HepG2 (cell line): ENCODE measurements at regions not wholly inside any gene's neighbourhood (a gene's known extent, or its start where the extent isn't known, plus 50 kb on each side); places are given as distances from the start of the nearest gene placed in this dataset.
A peak's percentile ranks its signal among the peaks of the same experiment; 100 is the strongest.

Experiments
- AHR ChIP-seq: IDR thresholded peaks from 2 replicates; pipeline ENCODE4 v1.6.1; 2018; ENCODE audit warnings: missing genetic modification reagents, missing compliant biosample characterization
- ELF4 ChIP-seq: sonication (generic); formaldehyde crosslinking; IDR thresholded peaks from 2 replicates; pipeline ENCODE4 v1.5.0; 2020; ENCODE audit warnings: missing genetic modification reagents, mild to moderate bottlenecking, moderate library complexity, borderline replicate concordance
- EP300 ChIP-seq, 3 experiments: sonication (generic) in 1 of 3; formaldehyde crosslinking in 1 of 3; IDR thresholded peaks; 2 replicates each; pipeline versions ENCODE4 v1.5.1 to v1.6.1; 2011 to 2020; ENCODE audit warnings: low read depth in 2 of 3, low read length in 2 of 3, borderline replicate concordance in 1 of 3, improper control_type of control experiment in 1 of 3, mild to moderate bottlenecking in 1 of 3, missing genetic modification reagents in 1 of 3, moderate library complexity in 1 of 3
- FOXC1 ChIP-seq: sonication (generic); formaldehyde crosslinking; IDR thresholded peaks from 2 replicates; pipeline ENCODE4 v1.8.0; 2022; ENCODE audit warnings: mild to moderate bottlenecking, missing genetic modification reagents, borderline replicate concordance
- FOXK2 ChIP-seq: fragments of 450-650 bp; IDR thresholded peaks from 2 replicates; pipeline ENCODE4 v1.6.1; 2016
- FOXP1 ChIP-seq, 2 experiments: fragments of 450-650 bp in 1 of 2; IDR thresholded peaks; 2 replicates each; pipeline ENCODE4 v1.6.1; 2017 to 2018; ENCODE audit warnings: antibody characterized with exemption in 1 of 2
- JDP2 ChIP-seq: sonication (generic); formaldehyde crosslinking; IDR thresholded peaks from 2 replicates; pipeline ENCODE4 v1.8.1; 2022; ENCODE audit warnings: missing genetic modification reagents, borderline replicate concordance
- KDM6A ChIP-seq: IDR thresholded peaks from 2 replicates; pipeline ENCODE4 v1.6.1; 2016; ENCODE audit warnings: low read depth
- NAIF1 ChIP-seq: sonication (generic); formaldehyde crosslinking; IDR thresholded peaks from 2 replicates; pipeline ENCODE4 v1.5.0; 2020; ENCODE audit warnings: mild to moderate bottlenecking, missing genetic modification reagents, borderline replicate concordance
- PPARG ChIP-seq: conservative IDR thresholded peaks from 2 replicates; pipeline ENCODE4 v1.6.1; 2016; ENCODE audit warnings: missing biosample characterization, missing genetic modification reagents
- RNF2 ChIP-seq: fragments of 450-650 bp; conservative IDR thresholded peaks from 2 replicates; pipeline ENCODE4 v1.6.1; 2016; ENCODE audit warnings: low read depth
- SNAI1 ChIP-seq: sonication (generic); formaldehyde crosslinking; IDR thresholded peaks from 2 replicates; pipeline ENCODE4 v1.5.0; 2020; ENCODE audit warnings: mild to moderate bottlenecking, missing genetic modification reagents, borderline replicate concordance
- TBX2 ChIP-seq: sonication (generic); formaldehyde crosslinking; IDR thresholded peaks from 2 replicates; pipeline ENCODE4 v1.5.0; 2020; ENCODE audit warnings: missing genetic modification reagents, mild to moderate bottlenecking, borderline replicate concordance
- XRCC5 ChIP-seq: fragments of 200-400 bp; formaldehyde crosslinking; optimal IDR thresholded peaks from 2 replicates; pipeline ENCODE3; 2017; ENCODE audit warnings: mild to moderate bottlenecking, low read length
- ZNF264 ChIP-seq: sonication (generic); formaldehyde crosslinking; IDR thresholded peaks from 2 replicates; pipeline ENCODE4 v1.4.0; 2020; ENCODE audit warnings: missing genetic modification reagents
- ZNF382 ChIP-seq: sonication (generic); formaldehyde crosslinking; IDR thresholded peaks from 2 replicates; pipeline ENCODE4 v1.5.0; 2020; ENCODE audit warnings: missing genetic modification reagents, mild to moderate bottlenecking, borderline replicate concordance
- ZNF619 ChIP-seq: sonication (generic); formaldehyde crosslinking; IDR thresholded peaks from 2 replicates; pipeline ENCODE4 v1.4.0; 2020; ENCODE audit warnings: mild to moderate bottlenecking, missing genetic modification reagents
- ZNF7 ChIP-seq: IDR thresholded peaks from 2 replicates; pipeline ENCODE4 v1.6.1; 2016; ENCODE audit warnings: missing biosample characterization, missing genetic modification reagents
- ZZZ3 ChIP-seq: sonication (generic); formaldehyde crosslinking; IDR thresholded peaks from 2 replicates; pipeline ENCODE4 v1.4.0; 2020; ENCODE audit warnings: missing genetic modification reagents, mild to moderate bottlenecking, borderline replicate concordance
- TF ChIP-seq, protein P1 (sequence below): sonication (generic); formaldehyde crosslinking; IDR thresholded peaks from 2 replicates; pipeline ENCODE4 v1.8.0; 2022; ENCODE audit warnings: missing genetic modification reagents, mild to moderate bottlenecking, borderline replicate concordance
- TF ChIP-seq, protein P2 (sequence below): IDR thresholded peaks from 2 replicates; pipeline ENCODE4 v1.6.1; 2016; ENCODE audit warnings: missing genetic modification reagents, missing compliant biosample characterization
- TF ChIP-seq, protein P3 (sequence below): sonication (generic); formaldehyde crosslinking; IDR thresholded peaks from 2 replicates; pipeline ENCODE4 v1.8.0; 2022; ENCODE audit warnings: missing genetic modification reagents, low read depth, mild to moderate bottlenecking, borderline replicate concordance
- TF ChIP-seq, protein P4 (sequence below): sonication (generic); formaldehyde crosslinking; IDR thresholded peaks from 2 replicates; pipeline ENCODE4 v1.5.0; 2020; ENCODE audit warnings: missing genetic modification reagents, mild to moderate bottlenecking, borderline replicate concordance
- TF ChIP-seq, protein P5 (sequence below): sonication (generic); formaldehyde crosslinking; conservative IDR thresholded peaks from 2 replicates; pipeline ENCODE4 v1.4.0; 2020; ENCODE audit warnings: missing genetic modification reagents

DNA sequence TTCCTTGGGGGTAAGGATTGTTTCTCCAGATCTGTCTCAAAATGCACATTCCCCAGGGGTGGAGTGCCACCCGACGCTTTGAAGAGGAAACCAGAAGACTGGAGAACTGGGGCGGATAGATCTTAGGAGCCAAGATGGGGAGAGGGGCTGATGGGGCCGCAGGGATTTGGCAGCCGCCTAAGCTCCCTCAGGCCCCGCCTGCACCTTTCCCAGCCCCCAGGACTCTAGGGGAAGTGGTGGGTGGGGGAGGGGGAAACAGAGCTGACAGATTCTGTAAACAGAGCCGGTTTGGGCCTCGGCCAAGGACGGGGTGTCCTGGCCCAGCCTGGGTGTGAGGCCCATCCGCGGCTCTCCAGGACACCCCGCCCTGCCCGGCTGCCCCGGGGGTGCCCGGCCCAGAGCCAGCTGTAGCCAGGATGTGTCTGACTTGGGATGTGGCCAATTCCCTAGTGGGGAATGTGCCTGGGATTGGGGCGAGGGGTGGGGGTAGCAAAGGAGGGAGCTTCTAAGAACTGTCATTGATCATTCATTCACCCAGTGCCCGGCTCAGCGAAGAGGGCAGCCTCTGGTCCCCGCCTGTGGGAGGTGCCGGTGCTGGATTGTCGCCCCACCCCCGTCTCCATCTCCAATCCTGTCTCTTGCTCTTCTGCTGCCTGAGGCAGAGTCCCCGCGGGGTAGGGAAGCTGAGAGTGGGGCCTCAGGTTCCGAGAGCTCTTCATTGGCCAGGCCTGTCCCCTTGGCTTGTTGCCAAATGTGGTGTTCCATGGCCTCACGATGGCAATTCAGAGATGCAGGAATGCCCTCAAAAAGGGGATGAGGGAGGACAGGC, 54.8 kb upstream of the CDKN2AIPNL start (continued):
- TF ChIP-seq, protein P1, sequence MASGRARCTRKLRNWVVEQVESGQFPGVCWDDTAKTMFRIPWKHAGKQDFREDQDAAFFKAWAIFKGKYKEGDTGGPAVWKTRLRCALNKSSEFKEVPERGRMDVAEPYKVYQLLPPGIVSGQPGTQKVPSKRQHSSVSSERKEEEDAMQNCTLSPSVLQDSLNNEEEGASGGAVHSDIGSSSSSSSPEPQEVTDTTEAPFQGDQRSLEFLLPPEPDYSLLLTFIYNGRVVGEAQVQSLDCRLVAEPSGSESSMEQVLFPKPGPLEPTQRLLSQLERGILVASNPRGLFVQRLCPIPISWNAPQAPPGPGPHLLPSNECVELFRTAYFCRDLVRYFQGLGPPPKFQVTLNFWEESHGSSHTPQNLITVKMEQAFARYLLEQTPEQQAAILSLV (CRISPR knock-in tag) = 0 out of 2 replicates have a peak, but pooled peaks have one; percentile 37
- no peak for TF ChIP-seq RNF2
- no peak; the same call in 1 of the 2 replicates for TF ChIP-seq PPARG
- TF ChIP-seq ZZZ3 (CRISPR knock-in tag) = 0 out of 2 replicates have a peak, but pooled peaks have one; percentile 47
- TF ChIP-seq AHR (CRISPR knock-in tag) = no peak
- TF ChIP-seq ZNF382 (CRISPR knock-in tag) = no peak
- no peak; the same call in 1 of the 2 replicates for TF ChIP-seq TBX2 (CRISPR knock-in tag)
- peak; percentile 94 for TF ChIP-seq ZNF264 (CRISPR knock-in tag)
- peak in 1 of 2 experiments; percentile 23; a peak in 1 of 4 replicates for TF ChIP-seq EP300 (IDR thresholded peaks at IDR 0.05; ENCODE audit: low read depth in 2 of 2, low read length in 2 of 2)
- no peak for TF ChIP-seq EP300 (CRISPR knock-in tag; IDR thresholded peaks at IDR 0.05; ENCODE audit: borderline replicate concordance)
- no peak for TF ChIP-seq FOXP1 (IDR thresholded peaks at IDR 0.05)
- no peak; the same call in 1 of the 2 replicates for TF ChIP-seq FOXP1 (CRISPR knock-in tag; IDR thresholded peaks at IDR 0.05)
- no peak; the same call in 1 of the 2 replicates for TF ChIP-seq JDP2 (CRISPR knock-in tag)
- TF ChIP-seq SNAI1 (CRISPR knock-in tag) = no peak
- no peak for TF ChIP-seq ZNF619
- TF ChIP-seq FOXK2 = no peak
- TF ChIP-seq KDM6A (CRISPR knock-in tag) = peak; percentile 11; the same call in 1 of the 2 replicates
- TF ChIP-seq XRCC5 = no peak
- TF ChIP-seq, protein P2, sequence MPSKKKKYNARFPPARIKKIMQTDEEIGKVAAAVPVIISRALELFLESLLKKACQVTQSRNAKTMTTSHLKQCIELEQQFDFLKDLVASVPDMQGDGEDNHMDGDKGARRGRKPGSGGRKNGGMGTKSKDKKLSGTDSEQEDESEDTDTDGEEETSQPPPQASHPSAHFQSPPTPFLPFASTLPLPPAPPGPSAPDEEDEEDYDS (CRISPR knock-in tag) = 0 out of 2 replicates have a peak, but pooled peaks have one; percentile 25
- TF ChIP-seq NAIF1 (CRISPR knock-in tag) = no peak
- TF ChIP-seq ELF4 (CRISPR knock-in tag) = no peak
- TF ChIP-seq, protein P3, sequence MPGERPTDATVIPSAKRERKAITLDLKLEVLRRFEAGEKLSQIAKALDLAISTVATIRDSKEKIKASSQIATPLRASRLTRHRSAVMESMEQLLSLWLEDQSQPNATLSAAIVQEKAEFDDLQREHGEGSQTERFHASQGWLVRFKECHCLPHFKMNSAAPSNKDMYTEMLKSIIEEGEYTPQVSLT (CRISPR knock-in tag) = 0 out of 2 replicates have a peak, but pooled peaks have one; percentile 55
- TF ChIP-seq ZNF7 (CRISPR knock-in tag) = no peak
- TF ChIP-seq, protein P4, sequence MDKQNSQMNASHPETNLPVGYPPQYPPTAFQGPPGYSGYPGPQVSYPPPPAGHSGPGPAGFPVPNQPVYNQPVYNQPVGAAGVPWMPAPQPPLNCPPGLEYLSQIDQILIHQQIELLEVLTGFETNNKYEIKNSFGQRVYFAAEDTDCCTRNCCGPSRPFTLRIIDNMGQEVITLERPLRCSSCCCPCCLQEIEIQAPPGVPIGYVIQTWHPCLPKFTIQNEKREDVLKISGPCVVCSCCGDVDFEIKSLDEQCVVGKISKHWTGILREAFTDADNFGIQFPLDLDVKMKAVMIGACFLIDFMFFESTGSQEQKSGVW (CRISPR knock-in tag) = no peak
- TF ChIP-seq FOXC1 (CRISPR knock-in tag) = peak; percentile 28; the same call in 1 of the 2 replicates
- TF ChIP-seq, protein P5, sequence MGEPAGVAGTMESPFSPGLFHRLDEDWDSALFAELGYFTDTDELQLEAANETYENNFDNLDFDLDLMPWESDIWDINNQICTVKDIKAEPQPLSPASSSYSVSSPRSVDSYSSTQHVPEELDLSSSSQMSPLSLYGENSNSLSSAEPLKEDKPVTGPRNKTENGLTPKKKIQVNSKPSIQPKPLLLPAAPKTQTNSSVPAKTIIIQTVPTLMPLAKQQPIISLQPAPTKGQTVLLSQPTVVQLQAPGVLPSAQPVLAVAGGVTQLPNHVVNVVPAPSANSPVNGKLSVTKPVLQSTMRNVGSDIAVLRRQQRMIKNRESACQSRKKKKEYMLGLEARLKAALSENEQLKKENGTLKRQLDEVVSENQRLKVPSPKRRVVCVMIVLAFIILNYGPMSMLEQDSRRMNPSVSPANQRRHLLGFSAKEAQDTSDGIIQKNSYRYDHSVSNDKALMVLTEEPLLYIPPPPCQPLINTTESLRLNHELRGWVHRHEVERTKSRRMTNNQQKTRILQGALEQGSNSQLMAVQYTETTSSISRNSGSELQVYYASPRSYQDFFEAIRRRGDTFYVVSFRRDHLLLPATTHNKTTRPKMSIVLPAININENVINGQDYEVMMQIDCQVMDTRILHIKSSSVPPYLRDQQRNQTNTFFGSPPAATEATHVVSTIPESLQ (CRISPR knock-in tag) = no peak
